HS-27A (cell line): ENCODE measurements at regions not wholly inside any gene's neighbourhood (a gene's known extent, or its start where the extent isn't known, plus 50 kb on each side); places are given as distances from the start of the nearest gene placed in this dataset.
"Not testable (repeated sequence)": the region's sequence is repeated elsewhere in the genome, so short reads cannot be mapped to it uniquely, and the experiment has no call there.

Experiments used
- DNase-seq: peaks from one replicate; pipeline ENCODE4 v3.0.0-alpha.2; 2012; ENCODE audit warnings: low read depth, missing footprints

DNA sequence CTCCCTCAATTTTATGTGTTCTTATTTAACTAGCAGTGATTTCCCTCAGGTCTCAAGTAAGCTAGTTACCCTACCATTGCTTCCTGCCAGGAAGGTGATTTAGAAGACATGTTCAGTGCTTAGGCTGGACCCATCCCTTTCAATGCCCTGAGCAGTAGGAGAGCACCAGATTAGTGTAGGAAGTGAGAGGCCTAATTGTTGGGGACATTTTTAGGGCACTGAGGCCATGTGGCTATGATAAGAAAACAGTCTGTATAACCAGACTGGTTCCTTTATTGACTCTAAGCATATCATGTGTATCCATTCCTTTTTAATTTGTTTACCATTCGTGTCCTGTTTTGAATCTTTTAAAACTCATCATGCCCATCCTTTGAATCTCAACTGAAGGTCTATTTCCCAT lies 312.3 kb upstream of the PRR16 start:
- no peak for DNase-seq

DNA sequence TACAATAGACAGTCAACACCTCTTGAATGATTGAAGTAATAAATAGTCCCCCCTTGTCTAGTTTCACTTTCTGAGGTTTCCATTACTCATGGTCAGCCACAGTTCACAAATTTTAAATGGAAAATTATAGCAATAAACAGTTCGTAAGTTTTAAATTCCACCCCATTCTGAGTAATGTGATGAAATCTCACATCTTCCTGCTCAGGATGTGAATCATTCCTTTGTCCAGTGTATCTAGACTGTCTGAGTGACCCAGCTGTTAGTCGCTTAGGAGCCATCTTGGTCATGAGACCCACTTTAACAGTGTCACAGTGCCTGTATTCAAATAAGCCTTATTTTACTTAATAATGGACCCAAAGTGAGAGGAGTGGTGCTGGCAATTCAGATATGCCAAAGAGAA lies 311.6 kb upstream of the PRR16 start:
- DNase-seq: peak; percentile 34

DNA sequence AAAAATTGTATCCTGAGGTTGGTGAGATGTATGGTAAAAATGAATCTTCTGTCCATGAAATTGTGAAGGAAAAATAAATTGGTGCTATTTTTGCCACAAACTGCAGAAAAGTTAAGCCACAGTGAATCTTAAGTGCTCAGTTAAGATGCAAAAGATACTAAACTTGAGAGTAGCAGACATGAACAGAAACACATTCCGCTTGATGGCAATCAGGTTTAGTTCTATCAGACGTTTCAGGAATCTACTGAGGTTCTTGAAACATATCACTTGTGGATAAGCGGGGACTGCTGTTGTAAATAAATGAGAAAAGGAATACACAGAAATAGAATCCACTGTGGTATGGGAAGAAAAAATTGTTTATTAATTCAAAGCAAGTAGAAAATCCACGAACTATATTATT lies 311.2 kb upstream of the PRR16 start:
- no peak for DNase-seq

DNA sequence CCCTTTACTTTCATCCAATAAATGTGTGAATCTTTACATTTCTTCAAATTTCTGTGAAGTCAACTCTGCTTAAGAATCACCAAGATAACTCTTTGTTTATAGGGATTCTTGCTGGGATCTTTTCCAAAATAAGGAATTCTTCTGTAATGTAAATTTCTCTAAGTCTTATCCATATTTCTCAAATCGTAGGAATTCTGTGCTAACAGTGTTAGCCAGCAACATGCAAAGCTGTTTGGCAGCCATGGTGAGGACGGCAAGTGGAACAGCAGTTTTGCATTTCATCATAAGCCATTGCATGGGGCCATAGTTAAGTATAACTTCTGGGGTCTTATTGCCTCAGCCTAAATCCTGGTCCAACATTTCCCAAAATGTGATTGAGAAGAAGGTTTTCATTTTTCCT lies 310.5 kb upstream of the PRR16 start:
- DNase-seq: no peak

DNA sequence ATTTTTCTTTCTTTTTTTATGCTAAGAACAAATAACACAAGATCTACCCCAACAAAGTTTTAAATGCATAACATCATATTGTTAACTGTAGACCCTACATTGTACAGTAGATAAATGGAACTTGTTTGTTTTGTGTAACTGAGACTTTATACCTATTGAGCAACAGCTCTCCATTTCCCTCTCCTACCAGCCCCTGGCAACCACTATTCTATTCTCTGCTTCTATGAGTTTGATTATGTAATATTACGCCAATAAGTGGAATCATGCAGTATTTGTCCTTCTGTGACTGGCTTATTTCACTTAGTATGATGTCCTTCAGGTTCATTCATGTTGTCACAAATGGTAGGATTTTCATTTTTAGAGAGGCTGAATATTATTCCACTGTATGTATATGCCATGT lies 308.2 kb upstream of the PRR16 start:
- DNase-seq: no peak

DNA sequence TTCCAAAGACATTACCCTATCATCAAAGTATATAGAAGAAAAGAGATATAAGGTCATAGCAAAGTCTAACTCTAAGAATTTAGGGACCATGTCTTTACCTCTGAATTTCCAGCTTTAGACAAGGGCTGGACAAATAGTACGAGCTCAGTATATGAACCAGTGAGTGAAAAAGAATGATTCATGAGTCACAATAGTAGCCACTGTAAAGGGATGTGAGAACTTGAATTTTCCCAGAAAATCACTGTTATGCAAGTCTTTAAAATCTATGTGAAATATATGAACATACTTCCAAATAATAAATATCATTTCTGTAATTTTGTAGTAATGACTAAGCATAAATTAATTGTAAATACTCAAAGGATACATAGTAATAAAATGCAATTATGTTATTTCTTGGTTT lies 305.9 kb upstream of the PRR16 start:
- no peak for DNase-seq

DNA sequence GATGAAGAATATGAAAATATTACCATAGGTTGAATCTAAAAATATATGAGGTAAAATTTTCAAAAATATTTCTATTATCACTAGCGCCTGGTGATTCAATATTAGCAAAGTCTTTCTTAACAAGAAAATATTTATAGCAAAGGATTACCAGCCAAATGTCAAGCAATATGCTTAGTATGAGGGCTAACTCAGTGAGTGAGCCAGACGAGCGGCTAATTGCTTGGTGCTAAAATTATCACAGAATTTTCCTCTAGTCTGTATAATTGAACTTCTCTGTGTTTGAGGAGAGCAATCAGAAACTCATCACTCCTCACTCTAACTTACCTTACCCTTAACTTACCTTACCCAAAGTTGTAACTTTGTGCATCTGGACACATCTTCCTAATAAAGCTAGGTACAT lies 304.9 kb upstream of the PRR16 start:
- DNase-seq: no peak

DNA sequence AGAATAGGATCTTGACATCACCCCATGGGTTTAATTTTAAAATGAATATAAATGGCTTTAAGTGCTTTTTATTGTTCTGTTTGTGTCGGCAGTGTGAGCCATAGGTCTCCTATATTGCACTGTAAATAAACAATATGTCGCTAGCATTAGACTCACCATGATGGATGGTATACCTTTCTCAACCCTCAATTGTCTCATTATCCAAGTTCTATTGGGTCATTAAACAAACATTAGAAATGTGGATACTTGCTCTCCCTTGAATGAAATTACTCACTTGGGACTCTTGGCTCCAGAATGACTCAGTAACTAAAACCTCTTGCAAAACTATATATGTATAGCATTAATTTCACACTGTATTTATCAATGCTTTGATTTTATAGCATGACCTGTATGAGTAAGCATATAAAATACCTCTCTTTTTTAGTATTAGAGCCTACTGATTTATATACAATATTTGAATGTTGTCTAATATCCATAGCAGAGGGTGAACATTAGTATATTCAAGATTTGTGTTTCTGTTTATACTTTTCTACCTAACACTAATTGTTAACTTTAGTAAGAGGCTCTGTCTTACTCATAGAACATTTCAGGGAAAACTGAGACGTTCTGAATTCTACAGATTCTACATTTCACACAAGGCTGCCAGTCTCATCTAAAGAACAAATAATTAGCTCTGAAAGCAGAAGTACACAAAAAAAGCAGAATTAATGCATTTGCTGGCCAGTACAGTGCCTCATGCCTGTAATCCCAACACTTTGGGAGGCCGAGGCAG lies 303.8 kb upstream of the PRR16 start:
- DNase-seq: no peak

DNA sequence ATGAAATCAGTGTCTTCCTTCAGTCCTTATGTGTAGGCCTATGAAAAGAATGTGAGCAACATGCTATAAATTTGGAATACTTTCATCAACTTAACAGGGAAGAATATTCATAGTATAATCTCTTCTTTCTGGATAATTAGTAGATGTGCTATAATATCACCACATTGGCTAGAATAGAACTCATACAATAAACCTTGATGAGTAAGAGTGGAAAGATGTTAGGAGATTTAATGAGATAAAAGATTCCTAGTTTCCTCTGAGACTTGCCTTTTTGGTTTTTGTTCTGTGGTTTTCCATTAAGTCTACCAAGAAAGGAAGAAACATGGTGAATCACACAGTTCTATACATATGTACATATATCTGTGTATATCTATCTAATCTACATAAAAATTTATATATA lies 301.8 kb upstream of the PRR16 start:
- DNase-seq: no peak

DNA sequence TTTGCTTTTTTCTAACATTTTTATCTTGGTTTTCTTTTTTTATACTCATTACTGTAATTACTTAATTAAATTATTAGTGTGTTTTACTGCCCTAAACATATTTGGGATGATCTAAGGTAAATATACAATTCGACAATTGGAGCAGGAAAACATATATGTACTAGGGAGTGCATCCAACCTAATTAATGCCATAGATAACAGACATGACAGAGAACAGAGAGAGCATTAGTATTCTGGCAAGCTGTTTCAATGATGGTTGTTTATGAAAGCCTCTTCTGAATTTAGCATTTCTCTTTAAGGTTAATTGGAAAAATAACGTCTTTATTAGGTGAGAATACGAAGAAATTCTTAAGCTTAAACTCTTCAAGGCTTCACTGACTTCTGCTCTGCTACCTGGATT lies 300.1 kb upstream of the PRR16 start:
- DNase-seq: no peak

DNA sequence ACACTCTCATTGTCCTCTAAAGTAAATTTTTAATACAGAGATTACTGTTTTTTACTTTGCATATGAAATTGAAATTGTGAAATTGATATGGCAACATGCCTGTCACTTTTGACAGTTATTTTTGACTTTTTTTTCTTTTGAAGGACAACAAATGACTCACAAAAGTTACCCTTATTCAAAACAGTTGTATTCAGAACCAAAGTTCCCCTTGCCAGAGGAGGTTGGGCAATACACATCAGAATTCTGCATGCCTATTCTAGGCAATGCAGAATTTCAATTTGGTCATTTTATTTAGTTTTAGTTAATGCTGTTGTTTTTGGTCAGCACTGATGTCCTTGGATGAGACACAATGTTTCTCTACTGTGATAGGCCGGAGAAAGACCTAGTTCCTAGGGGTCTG lies 299.1 kb upstream of the PRR16 start:
- no peak for DNase-seq

DNA sequence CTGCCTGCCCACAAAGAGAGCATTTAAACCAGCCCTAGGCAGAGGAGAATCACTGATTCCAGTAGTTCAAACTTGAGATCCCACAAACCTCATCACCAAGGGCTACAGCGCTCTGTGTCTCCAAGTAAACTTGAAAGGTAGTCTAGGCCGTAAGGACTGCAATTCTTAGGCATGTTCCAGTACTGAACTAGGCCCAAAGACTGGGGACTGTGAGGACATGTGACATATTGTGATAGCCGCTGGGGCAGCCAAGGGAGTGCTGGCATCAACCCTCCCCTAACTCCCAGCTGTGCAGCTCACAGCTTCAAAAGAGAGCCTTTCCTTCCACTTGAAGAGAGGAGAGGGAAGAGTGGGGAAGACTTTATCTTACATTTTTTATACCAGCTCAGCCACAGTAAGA lies 291.0 kb upstream of the PRR16 start:
- no peak for DNase-seq

DNA sequence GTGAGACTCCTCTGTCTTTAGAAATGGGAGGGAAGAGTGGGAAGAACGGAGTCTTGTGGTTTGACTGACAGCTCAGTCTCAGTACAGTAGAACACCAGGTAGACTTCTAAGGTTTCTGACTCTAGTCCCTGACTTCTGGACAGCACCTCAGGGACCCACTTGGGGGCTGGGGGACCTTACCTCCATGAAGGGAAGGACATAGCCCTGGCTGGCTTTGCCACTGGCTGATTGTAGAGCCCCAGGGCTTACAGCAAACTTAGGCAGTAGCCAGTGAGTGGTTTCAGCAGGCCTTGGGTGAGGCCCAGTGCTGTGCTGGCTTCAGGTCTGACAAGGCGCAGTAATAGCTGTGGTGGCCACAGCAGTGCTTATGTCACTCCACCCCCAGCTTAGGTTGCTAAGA lies 290.0 kb upstream of the PRR16 start:
- no peak for DNase-seq

DNA sequence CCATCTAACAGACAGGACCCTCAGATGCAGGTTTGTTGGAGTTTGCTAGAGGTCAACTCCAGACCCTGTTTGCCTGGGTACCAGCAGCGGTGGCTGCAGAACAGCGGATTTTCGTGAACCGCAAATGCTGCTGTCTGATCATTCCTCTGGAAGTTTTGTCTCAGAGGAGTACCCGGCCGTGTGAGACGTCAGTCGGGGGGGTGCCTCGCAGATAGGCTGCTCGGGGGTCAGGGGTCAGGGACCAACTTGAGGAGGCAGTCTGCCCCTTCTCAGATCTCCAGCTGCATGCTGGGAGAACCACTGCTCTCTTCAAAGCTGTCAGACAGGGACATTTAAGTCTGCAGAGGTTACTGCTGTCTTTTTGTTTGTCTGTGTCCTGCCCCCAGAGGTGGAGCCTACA lies 282.9 kb upstream of the PRR16 start:
- DNase-seq: not testable (repeated sequence)

DNA sequence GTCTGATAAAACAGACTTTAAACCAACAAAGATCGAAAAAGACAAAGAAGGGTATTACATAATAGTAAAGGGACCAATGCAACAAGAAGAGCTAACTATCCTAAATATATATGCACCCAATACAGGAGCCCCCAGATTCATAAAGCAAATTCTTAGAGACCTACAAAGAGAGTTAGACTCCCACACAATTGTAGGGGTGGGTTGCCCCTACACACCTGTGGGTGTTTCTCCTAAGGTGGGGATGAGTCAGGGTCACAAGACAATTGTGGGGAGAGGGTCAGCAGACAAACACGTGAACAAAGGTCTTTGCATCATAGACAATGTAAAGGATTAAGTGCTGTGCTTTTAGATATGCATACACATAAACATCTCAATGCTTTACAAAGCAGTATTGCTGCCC lies 269.4 kb upstream of the PRR16 start:
- DNase-seq: not testable (repeated sequence)

DNA sequence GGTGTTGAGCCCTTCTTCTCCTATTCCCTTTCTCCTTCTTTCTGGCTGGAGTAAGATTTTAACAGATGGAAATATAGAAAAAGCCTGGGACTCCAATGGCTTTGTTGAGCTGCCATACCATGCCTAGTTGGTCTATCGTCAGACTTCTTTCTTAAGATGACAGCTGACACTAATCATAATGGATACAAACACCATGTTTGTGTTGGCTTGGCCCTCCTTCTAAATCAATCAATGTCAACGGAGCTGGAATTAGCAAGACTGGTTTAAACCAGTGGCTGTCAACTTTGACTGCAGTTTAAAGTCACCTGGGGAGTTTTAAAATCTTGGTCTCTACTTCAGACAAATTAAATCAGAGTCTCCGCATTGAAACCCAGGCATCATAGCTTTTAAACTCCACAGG lies 264.5 kb upstream of the PRR16 start:
- no peak for DNase-seq

DNA sequence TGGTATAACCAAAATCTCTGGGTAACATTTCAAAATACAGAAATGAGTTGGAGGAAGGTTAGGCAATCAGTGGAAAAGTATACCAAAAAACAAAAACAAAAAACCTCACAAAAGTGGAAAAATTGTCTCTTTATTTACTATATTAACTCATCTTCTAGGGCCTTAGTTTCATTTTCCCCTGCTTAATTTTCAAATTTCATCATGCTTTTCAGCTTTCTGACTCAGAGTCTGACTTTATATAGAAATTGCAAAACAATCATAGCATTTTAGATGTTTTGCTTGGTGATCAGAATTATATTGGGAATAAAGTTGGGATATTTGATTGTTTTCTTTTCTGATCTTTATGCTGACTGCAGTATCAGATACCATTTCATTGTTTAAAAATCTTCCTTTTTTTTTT lies 257.0 kb upstream of the PRR16 start:
- DNase-seq: no peak

DNA sequence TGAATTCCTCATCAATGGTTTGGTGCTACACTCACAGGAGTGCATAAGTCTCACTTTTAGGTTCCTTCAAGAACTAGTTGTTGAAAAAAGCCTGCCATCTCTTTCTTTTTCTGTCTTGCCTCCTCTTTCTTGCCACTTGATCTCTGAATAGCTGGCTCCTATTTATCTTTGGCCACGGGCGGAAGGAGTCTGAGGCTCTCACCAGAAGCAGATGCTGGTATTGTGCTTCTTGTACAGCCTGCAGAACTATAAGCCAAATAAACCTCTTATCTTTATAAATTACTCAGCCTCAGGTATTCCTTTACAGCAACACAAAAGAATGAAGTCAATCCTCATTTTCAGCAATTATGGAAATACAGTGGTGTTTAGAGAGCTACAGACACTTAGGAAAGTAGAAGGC lies 247.1 kb upstream of the PRR16 start:
- DNase-seq: no peak

DNA sequence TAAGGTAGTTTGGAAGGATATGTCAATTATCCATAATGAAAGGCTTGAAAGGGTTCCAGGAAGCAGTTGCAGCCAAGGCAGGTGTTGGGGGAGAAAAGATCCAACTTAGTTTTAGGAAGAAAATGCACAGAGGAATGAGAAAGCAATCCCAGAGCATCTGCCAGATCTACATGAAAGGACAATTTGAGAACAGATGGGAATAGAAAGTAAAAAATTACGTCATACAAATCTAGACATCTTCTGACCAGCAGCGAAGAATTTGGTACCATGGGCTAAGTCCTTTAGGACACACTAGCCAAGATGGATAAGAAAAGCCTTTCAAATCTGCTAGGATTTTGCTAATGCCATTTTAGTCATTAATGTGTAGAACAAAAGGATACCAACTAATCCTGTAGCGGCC lies 244.1 kb upstream of the PRR16 start:
- DNase-seq: no peak

DNA sequence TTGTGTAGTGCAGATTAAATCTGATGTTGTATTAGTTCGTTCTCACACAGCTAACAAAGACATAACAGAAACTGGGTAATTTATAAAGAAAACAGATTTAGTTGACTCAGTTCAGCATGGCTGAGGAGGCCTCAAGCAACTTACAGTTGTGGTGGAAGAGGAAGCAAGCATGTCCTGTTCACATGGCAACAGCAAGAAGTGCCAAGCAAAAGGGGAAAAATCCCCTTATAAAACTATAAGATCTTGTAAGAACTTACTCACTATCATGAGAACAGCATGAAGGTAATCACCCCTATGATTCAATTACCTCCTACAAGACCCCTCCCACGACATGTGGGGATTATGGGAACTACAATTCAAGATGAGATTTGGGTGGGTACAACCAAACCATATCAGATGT lies 238.6 kb upstream of the PRR16 start:
- DNase-seq: no peak

DNA sequence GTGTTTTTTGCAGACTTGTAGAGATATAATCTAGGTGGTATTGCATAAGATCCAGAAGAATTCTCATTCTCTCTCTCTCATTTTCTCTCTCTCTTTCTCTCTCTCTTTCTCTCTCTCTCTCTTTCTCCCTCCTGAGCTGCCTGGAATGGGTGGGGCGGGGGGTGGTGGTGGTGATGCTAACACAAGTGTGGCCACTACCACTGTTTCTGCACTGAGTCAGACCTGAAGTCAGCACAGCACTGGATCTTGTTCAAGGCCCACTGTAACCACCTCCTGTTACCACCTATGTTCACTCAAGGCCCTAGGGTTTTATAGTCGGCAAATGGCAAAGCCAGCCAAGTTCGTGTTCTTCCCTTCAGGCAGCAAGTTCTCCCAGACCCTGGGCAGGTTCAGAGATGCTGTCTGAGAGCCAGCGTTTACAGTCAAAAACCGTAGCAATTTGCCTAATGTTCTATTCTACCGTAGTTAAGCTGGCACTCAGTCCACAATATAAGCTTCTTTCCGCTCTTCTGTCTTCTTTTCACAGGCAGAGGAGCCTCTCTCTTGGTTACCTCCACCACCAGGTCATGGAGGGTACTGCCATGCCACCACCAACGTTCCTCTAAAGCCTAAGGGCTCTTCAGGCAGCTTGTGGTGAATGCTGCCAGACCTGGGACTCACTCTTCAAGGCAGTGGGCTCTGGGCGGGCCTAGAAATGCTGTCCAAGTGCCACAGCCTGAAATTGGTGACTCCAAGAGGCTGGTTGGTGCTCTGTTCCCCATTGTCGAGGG lies 235.7 kb upstream of the PRR16 start:
- no peak for DNase-seq

DNA sequence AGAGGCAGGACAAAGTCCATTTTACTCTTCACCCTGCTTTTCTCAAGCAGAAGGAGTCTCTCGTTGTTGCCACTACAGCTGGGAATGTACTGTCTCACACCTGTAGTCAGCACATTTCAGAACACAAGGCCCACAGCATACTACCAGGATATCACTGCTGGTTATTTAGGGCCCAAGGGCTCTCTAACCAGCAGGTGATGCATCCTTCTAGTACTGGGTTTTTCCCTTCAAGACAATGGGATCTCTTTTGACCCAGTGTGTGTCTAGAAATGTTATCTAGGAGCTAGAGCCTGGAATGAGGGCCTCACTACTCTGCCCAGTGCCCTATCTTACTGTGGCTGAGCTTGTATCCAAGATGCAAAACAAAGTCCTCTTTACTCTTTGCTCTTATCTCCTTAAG lies 235.1 kb upstream of the PRR16 start:
- DNase-seq: no peak

DNA sequence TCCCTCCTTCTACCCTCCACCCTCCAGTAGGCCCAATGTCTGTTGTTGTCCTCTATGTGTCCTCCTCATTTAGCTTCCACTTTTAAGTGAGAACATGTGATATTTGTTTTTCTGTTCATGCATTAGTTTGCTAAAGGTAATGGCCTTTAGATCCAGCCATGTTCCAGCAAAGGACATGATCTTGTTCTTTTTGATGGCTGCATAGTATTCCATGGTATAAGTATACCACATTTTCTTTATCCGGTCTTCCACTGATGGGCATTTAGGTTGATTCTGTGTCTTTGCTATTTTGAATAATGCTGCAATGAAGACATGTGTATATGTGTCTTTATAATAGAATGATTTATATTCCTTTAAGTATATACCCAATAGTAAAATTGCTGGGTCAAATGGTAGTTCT lies 232.5 kb upstream of the PRR16 start:
- no peak for DNase-seq

DNA sequence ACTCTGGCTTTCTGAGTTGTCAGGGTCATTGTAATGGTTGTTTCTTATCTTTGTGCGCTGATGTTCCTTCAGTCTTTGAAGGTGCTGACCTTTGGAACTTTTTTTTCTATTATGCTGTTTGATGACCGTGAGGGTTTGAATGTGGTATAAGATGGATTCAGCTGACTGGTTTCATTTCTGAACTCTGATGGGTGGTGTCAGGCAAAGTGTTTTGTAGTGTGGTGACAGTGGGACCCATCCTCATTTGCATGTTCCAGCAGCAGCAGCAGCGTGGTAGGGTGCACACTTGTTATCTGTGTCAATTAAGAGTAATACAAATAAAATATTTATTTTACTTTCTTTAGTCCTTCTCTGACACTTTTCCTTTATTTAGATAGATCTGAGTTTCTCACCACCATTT lies 227.7 kb upstream of the PRR16 start:
- no peak for DNase-seq
